ENCODE measurements at regions not wholly inside any gene's neighbourhood (a gene's known extent, or its start where the extent isn't known, plus 50 kb on each side); places are given as distances from the start of the nearest gene placed in this dataset.

DNA sequence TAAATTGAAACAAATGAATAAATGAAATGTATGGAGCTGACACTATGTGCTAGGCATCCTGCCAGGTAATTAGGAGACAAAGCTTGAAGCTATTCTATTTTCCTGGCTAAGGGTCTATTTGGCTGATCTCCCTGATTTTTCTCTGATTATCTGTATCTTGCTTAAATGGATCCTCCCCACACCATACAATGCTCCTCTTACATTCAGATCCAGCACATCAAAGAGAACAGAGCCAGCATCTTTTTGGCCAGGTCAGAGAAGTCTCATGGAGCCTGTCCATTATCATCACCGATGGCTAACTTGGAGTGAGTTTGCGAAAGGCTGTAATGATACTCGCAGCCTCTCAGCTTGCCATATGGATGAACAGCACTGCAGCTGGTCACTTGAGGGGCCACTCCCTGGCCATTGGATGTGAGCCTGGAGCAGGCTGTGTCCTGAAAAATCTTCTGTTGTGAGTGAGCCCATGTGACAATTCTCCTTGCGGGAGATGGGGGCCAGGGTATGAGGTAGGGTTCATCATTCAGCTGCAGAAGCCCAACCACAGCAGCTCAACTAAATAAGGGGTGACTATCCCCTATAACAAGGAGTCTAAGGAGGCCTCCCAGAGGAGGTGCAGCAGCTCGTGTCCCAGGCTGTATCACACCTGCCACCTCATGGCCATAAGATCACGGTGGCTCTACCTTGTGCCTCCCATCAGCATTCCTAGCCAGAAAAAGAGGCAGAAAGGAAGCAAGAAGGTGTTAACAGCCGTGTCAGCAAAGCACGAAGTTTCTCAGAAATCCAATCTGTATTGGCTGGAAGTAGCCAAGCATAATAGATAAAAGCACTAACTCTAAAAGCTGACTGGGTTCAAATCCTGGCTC is 69.3 kb upstream of the ST8SIA2 start:
- no peaks in the 10 kb centered on the region for H3K79me2 ChIP-seq (ENCODE audit: insufficient read depth, low read length)
- no peak overlapping the region for H3K4me3 ChIP-seq (ENCODE audit: insufficient read depth, low read length)
- DNase-seq (ENCODE audit: insufficient read length, low spot score, missing footprints) = no peak
- no peaks in the 10 kb centered on the region for H4K20me1 ChIP-seq (ENCODE audit: insufficient read depth, low read length)
- no peaks in the 10 kb centered on the region for H3K4me1 ChIP-seq (ENCODE audit: insufficient read depth, low read length)
- H3K27ac ChIP-seq (ENCODE audit: low read depth, low read length) = no peak overlapping the region
- TF ChIP-seq, protein P1, sequence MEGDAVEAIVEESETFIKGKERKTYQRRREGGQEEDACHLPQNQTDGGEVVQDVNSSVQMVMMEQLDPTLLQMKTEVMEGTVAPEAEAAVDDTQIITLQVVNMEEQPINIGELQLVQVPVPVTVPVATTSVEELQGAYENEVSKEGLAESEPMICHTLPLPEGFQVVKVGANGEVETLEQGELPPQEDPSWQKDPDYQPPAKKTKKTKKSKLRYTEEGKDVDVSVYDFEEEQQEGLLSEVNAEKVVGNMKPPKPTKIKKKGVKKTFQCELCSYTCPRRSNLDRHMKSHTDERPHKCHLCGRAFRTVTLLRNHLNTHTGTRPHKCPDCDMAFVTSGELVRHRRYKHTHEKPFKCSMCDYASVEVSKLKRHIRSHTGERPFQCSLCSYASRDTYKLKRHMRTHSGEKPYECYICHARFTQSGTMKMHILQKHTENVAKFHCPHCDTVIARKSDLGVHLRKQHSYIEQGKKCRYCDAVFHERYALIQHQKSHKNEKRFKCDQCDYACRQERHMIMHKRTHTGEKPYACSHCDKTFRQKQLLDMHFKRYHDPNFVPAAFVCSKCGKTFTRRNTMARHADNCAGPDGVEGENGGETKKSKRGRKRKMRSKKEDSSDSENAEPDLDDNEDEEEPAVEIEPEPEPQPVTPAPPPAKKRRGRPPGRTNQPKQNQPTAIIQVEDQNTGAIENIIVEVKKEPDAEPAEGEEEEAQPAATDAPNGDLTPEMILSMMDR (IDR thresholded peaks at IDR 0.05; ENCODE audit: extremely low read depth, low read depth, low read length) = no peak
- no peak overlapping the region for H3K4me2 ChIP-seq (ENCODE audit: insufficient read depth, low read length)
- no peak overlapping the region for H2AFZ ChIP-seq (ENCODE audit: low read length)
- no peaks in the 10 kb centered on the region for H3K36me3 ChIP-seq (ENCODE audit: insufficient read depth, low read length)
- H3K27me3 ChIP-seq (ENCODE audit: insufficient read depth, low read length) = no peaks in the 10 kb centered on the region
- no peaks in the 10 kb centered on the region for H3K9me3 ChIP-seq (ENCODE audit: low read depth, low read length)

DNA sequence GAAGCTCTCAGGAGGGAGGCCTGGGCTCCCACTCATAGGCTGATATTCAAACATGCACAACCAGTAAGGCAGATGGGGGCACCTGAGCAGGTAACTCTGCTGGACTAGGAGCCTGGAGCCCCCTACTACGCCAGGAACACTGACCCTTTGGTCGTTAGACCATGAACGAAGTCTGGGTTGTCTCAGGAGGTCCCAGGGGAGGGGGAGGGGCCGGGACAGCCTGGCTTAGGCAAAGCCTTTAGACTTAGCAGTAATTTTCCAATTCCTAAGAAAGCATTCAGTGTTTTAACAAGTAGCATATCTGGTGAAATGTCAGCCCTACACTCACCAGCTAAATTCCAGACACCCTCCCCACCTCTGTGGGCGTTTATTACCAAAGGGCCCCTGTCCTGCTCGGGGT is 67.4 kb upstream of the ST8SIA2 start:
- no peaks in the 10 kb centered on the region for H3K79me2 ChIP-seq (ENCODE audit: insufficient read depth, low read length)
- H3K4me1 ChIP-seq (ENCODE audit: insufficient read depth, low read length) = no peaks in the 10 kb centered on the region
- H3K4me3 ChIP-seq (ENCODE audit: insufficient read depth, low read length) = no peak overlapping the region
- no peak for DNase-seq (ENCODE audit: insufficient read length, low spot score, missing footprints)
- H2AFZ ChIP-seq (ENCODE audit: low read length) = no peak overlapping the region
- no peaks in the 10 kb centered on the region for H4K20me1 ChIP-seq (ENCODE audit: insufficient read depth, low read length)
- TF ChIP-seq, protein P1 (IDR thresholded peaks at IDR 0.05; ENCODE audit: extremely low read depth, low read depth, low read length) = no peak
- H3K9me3 ChIP-seq (ENCODE audit: low read depth, low read length) = no peaks in the 10 kb centered on the region
- H3K4me2 ChIP-seq (ENCODE audit: insufficient read depth, low read length) = no peak overlapping the region
- H3K27me3 ChIP-seq (ENCODE audit: insufficient read depth, low read length) = no peaks in the 10 kb centered on the region
- H3K27ac ChIP-seq (ENCODE audit: low read depth, low read length) = no peak overlapping the region
- no peaks in the 10 kb centered on the region for H3K36me3 ChIP-seq (ENCODE audit: insufficient read depth, low read length)

DNA sequence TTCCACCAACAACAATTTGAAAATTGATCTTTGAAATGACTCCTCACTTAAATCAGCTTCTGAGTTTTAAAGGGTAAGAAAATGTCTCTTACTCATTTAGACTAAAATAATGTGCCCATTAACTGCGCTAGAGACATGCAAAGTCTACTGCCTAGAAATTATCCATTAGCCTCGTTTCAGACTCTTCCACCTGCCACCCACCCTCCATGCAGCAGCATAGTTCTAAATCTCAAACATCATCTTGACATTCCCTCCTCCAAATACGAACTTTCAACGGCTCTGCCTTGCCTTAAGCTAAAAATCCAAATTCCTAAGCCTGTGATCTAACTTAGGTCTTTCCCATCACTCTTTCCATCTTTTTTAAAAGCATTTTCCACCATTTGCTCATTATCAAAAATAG is 66.6 kb upstream of the ST8SIA2 start:
- Histone ChIP-seq H3K27ac (ENCODE audit: low read depth, low read length) (no peak overlapping the region), H3K4me1 (ENCODE audit: insufficient read depth, low read length) (no peaks in the 10 kb centered on the region), H3K79me2 (ENCODE audit: insufficient read depth, low read length) (no peaks in the 10 kb centered on the region), H3K4me3 (ENCODE audit: insufficient read depth, low read length) (no peak overlapping the region), H3K36me3 (ENCODE audit: insufficient read depth, low read length) (no peaks in the 10 kb centered on the region), H3K27me3 (ENCODE audit: insufficient read depth, low read length) (no peaks in the 10 kb centered on the region), H4K20me1 (ENCODE audit: insufficient read depth, low read length) (no peaks in the 10 kb centered on the region), H2AFZ (ENCODE audit: low read length) (no peak overlapping the region), H3K9me3 (ENCODE audit: low read depth, low read length) (no peaks in the 10 kb centered on the region), H3K4me2 (ENCODE audit: insufficient read depth, low read length) (no peak overlapping the region)
- TF ChIP-seq, protein P1 (IDR thresholded peaks at IDR 0.05; ENCODE audit: extremely low read depth, low read depth, low read length) = no peak
- no peak for DNase-seq (ENCODE audit: insufficient read length, low spot score, missing footprints)

DNA sequence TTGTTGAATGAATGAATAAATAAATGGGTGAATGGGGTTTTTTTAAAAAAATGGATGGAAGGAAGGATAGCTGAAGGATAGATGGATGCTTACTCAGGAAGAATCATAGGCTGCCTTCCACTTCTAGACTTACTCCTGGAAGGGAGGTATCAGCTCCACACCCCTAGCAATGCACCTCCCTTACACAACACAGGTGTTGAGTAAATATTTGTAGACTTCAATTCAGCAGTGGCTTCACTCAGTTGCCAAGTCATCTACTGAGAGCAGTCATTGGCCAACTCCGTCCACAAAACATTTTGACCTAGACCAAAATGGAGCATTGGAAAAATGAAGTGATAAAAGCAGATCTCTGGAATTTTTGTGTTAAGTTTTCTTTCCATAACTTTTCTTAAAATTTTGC is 65.5 kb upstream of the ST8SIA2 start:
- DNase-seq (ENCODE audit: insufficient read length, low spot score, missing footprints) = no peak
- TF ChIP-seq, protein P1 (IDR thresholded peaks at IDR 0.05; ENCODE audit: extremely low read depth, low read depth, low read length) = no peak

More for the DNA sequence above, 65.5 kb upstream of the ST8SIA2 start:
- no peaks in the 10 kb centered on the region for H4K20me1 ChIP-seq (ENCODE audit: insufficient read depth, low read length)
- H3K27me3 ChIP-seq (ENCODE audit: insufficient read depth, low read length) = no peaks in the 10 kb centered on the region
- H3K36me3 ChIP-seq (ENCODE audit: insufficient read depth, low read length) = no peaks in the 10 kb centered on the region
- no peaks in the 10 kb centered on the region for H3K79me2 ChIP-seq (ENCODE audit: insufficient read depth, low read length)
- no peaks in the 10 kb centered on the region for H3K4me1 ChIP-seq (ENCODE audit: insufficient read depth, low read length)
- H3K4me3 ChIP-seq (ENCODE audit: insufficient read depth, low read length) = no peak overlapping the region
- H3K27ac ChIP-seq (ENCODE audit: low read depth, low read length) = no peak overlapping the region
- no peak overlapping the region for H3K4me2 ChIP-seq (ENCODE audit: insufficient read depth, low read length)
- no peaks in the 10 kb centered on the region for H3K9me3 ChIP-seq (ENCODE audit: low read depth, low read length)
- no peak overlapping the region for H2AFZ ChIP-seq (ENCODE audit: low read length)
